ENCODE measurements at regions not wholly inside any gene's neighbourhood (a gene's known extent, or its start where the extent isn't known, plus 50 kb on each side); places are given as distances from the start of the nearest gene placed in this dataset.

GRCh38 chr4:180665994-180666824 is 1577.0 kb upstream of the TENM3 start:
- Histone ChIP-seq H3K9ac (ENCODE audit: low read depth, low read length) (no peak overlapping the region), H3K27me3 (ENCODE audit: insufficient read depth, low read length) (no peaks in the 10 kb centered on the region), H3K4me1 (ENCODE audit: insufficient read depth, low read length) (no peaks in the 10 kb centered on the region; the same call in 1 of the 2 replicates), H3K4me3 (ENCODE audit: low read length) (peak overlapping the region; percentile 16; the same call in 1 of the 2 replicates), H3K27ac (ENCODE audit: low read depth, low read length) (no peak overlapping the region), H3K9me3 (ENCODE audit: insufficient read depth, low read depth, low read length) (no peaks in the 10 kb centered on the region), H3K36me3 (ENCODE audit: insufficient read depth, low read length) (no peaks in the 10 kb centered on the region)
- 49% methylated on average over 7 of the region's 7 CpGs for WGBS

- WGBS = 96% methylated on average over 14 of the region's 14 CpGs
These were observed 1574.5 kb upstream of the TENM3 start for GRCh38 chr4:180668732-180669131.

GRCh38 chr4:180669680-180670079 is 1573.5 kb upstream of the TENM3 start:
- no peak overlapping the region for H3K27ac ChIP-seq (ENCODE audit: low read depth, low read length)
- no peaks in the 10 kb centered on the region for H3K36me3 ChIP-seq (ENCODE audit: insufficient read depth, low read length)
- H3K4me3 ChIP-seq (ENCODE audit: low read length) = no peak overlapping the region
- no peak overlapping the region for H3K9ac ChIP-seq (ENCODE audit: low read depth, low read length)
- H3K4me1 ChIP-seq (ENCODE audit: insufficient read depth, low read length) = peaks cover under 1% of the 10 kb centered on the region; the same call in 1 of the 2 replicates
- no peaks in the 10 kb centered on the region for H3K27me3 ChIP-seq (ENCODE audit: insufficient read depth, low read length)
- 92% methylated on average over 3 of the region's 4 CpGs for WGBS
- H3K9me3 ChIP-seq (ENCODE audit: insufficient read depth, low read depth, low read length) = no peaks in the 10 kb centered on the region

More at GRCh38 chr4:180668732-180669131, 1574.5 kb upstream of the TENM3 start:
- Histone ChIP-seq H3K4me3 (ENCODE audit: low read length) (no peak overlapping the region), H3K9me3 (ENCODE audit: insufficient read depth, low read depth, low read length) (no peaks in the 10 kb centered on the region), H3K27ac (ENCODE audit: low read depth, low read length) (no peak overlapping the region), H3K36me3 (ENCODE audit: insufficient read depth, low read length) (no peaks in the 10 kb centered on the region), H3K9ac (ENCODE audit: low read depth, low read length) (no peak overlapping the region), H3K4me1 (ENCODE audit: insufficient read depth, low read length) (no peaks in the 10 kb centered on the region; the same call in 1 of the 2 replicates), H3K27me3 (ENCODE audit: insufficient read depth, low read length) (no peaks in the 10 kb centered on the region)

- peaks cover 7% of the 10 kb centered on the region; the same call in 1 of the 2 replicates for H3K4me1 ChIP-seq (ENCODE audit: insufficient read depth, low read length)
- 89% methylated on average over 4 of the region's 4 CpGs for WGBS
These were observed 1568.4 kb upstream of the TENM3 start for GRCh38 chr4:180674619-180675358.

GRCh38 chr4:180675359-180675650 is 1567.9 kb upstream of the TENM3 start:
- H3K9ac ChIP-seq (ENCODE audit: low read depth, low read length) = no peak overlapping the region
- no peaks in the 10 kb centered on the region for H3K36me3 ChIP-seq (ENCODE audit: insufficient read depth, low read length)
- WGBS = 80% methylated on average over 1 of the region's 1 CpG
- no peaks in the 10 kb centered on the region for H3K27me3 ChIP-seq (ENCODE audit: insufficient read depth, low read length)
- no peaks in the 10 kb centered on the region for H3K9me3 ChIP-seq (ENCODE audit: insufficient read depth, low read depth, low read length)
- H3K4me1 ChIP-seq (ENCODE audit: insufficient read depth, low read length) = peaks cover 7% of the 10 kb centered on the region; the same call in 1 of the 2 replicates
- H3K4me3 ChIP-seq (ENCODE audit: low read length) = no peak overlapping the region
- H3K27ac ChIP-seq (ENCODE audit: low read depth, low read length) = no peak overlapping the region

More at GRCh38 chr4:180674619-180675358, 1568.4 kb upstream of the TENM3 start:
- H3K9me3 ChIP-seq (ENCODE audit: insufficient read depth, low read depth, low read length) = no peaks in the 10 kb centered on the region
- no peak overlapping the region for H3K9ac ChIP-seq (ENCODE audit: low read depth, low read length)
- H3K27ac ChIP-seq (ENCODE audit: low read depth, low read length) = no peak overlapping the region
- no peak overlapping the region for H3K4me3 ChIP-seq (ENCODE audit: low read length)
- H3K27me3 ChIP-seq (ENCODE audit: insufficient read depth, low read length) = no peaks in the 10 kb centered on the region
- no peaks in the 10 kb centered on the region for H3K36me3 ChIP-seq (ENCODE audit: insufficient read depth, low read length)

- no peaks in the 10 kb centered on the region for H3K27me3 ChIP-seq (ENCODE audit: insufficient read depth, low read length)
- WGBS = 95% methylated on average over 2 of the region's 2 CpGs
- no peaks in the 10 kb centered on the region for H3K9me3 ChIP-seq (ENCODE audit: insufficient read depth, low read depth, low read length)
- H3K4me3 ChIP-seq (ENCODE audit: low read length) = no peak overlapping the region
- H3K9ac ChIP-seq (ENCODE audit: low read depth, low read length) = no peak overlapping the region
- H3K36me3 ChIP-seq (ENCODE audit: insufficient read depth, low read length) = no peaks in the 10 kb centered on the region
- no peak overlapping the region for H3K27ac ChIP-seq (ENCODE audit: low read depth, low read length)
- H3K4me1 ChIP-seq (ENCODE audit: insufficient read depth, low read length) = peaks cover under 1% of the 10 kb centered on the region; the same call in 1 of the 2 replicates
These were observed 1562.9 kb upstream of the TENM3 start for GRCh38 chr4:180680305-180680704.

GRCh38 chr4:180682776-180683175 is 1560.4 kb upstream of the TENM3 start:
- Histone ChIP-seq H3K9me3 (ENCODE audit: insufficient read depth, low read depth, low read length) (no peaks in the 10 kb centered on the region), H3K4me3 (ENCODE audit: low read length) (no peak overlapping the region), H3K4me1 (ENCODE audit: insufficient read depth, low read length) (no peaks in the 10 kb centered on the region), H3K27ac (ENCODE audit: low read depth, low read length) (no peak overlapping the region), H3K27me3 (ENCODE audit: insufficient read depth, low read length) (no peaks in the 10 kb centered on the region), H3K36me3 (ENCODE audit: insufficient read depth, low read length) (no peaks in the 10 kb centered on the region), H3K9ac (ENCODE audit: low read depth, low read length) (no peak overlapping the region)
- WGBS = 50% methylated on average over 2 of the region's 2 CpGs

GRCh38 chr4:180683186-180683585 is 1560.0 kb upstream of the TENM3 start:
- no peaks in the 10 kb centered on the region for H3K36me3 ChIP-seq (ENCODE audit: insufficient read depth, low read length)
- H3K27ac ChIP-seq (ENCODE audit: low read depth, low read length) = no peak overlapping the region
- no peak overlapping the region for H3K9ac ChIP-seq (ENCODE audit: low read depth, low read length)
- 95% methylated on average over 4 of the region's 5 CpGs for WGBS
- no peaks in the 10 kb centered on the region for H3K9me3 ChIP-seq (ENCODE audit: insufficient read depth, low read depth, low read length)
- no peak overlapping the region for H3K4me3 ChIP-seq (ENCODE audit: low read length)
- no peaks in the 10 kb centered on the region for H3K27me3 ChIP-seq (ENCODE audit: insufficient read depth, low read length)
- H3K4me1 ChIP-seq (ENCODE audit: insufficient read depth, low read length) = no peaks in the 10 kb centered on the region

GRCh38 chr4:180688480-180688879 is 1554.7 kb upstream of the TENM3 start:
- Histone ChIP-seq H3K27me3 (ENCODE audit: insufficient read depth, low read length) (no peaks in the 10 kb centered on the region), H3K9me3 (ENCODE audit: insufficient read depth, low read depth, low read length) (0 out of 2 replicates have a peak, but pooled peaks cover 2% of the 10 kb centered on the region), H3K9ac (ENCODE audit: low read depth, low read length) (no peak overlapping the region), H3K4me3 (ENCODE audit: low read length) (no peak overlapping the region), H3K27ac (ENCODE audit: low read depth, low read length) (no peak overlapping the region), H3K36me3 (ENCODE audit: insufficient read depth, low read length) (no peaks in the 10 kb centered on the region), H3K4me1 (ENCODE audit: insufficient read depth, low read length) (peaks cover 5% of the 10 kb centered on the region; the same call in 1 of the 2 replicates)
- 90% methylated on average over 2 of the region's 2 CpGs for WGBS

GRCh38 chr4:180694875-180695274 is 1548.3 kb upstream of the TENM3 start:
- Histone ChIP-seq H3K9me3 (ENCODE audit: insufficient read depth, low read depth, low read length) (0 out of 2 replicates have a peak, but pooled peaks cover 5% of the 10 kb centered on the region), H3K4me3 (ENCODE audit: low read length) (no peak overlapping the region), H3K27ac (ENCODE audit: low read depth, low read length) (no peak overlapping the region), H3K27me3 (ENCODE audit: insufficient read depth, low read length) (no peaks in the 10 kb centered on the region), H3K36me3 (ENCODE audit: insufficient read depth, low read length) (no peaks in the 10 kb centered on the region), H3K9ac (ENCODE audit: low read depth, low read length) (no peak overlapping the region), H3K4me1 (ENCODE audit: insufficient read depth, low read length) (no peaks in the 10 kb centered on the region)
- no CpG with 5 or more reads among the region's 1 CpG for WGBS

GRCh38 chr4:180695851-180696250 is 1547.4 kb upstream of the TENM3 start:
- Histone ChIP-seq H3K9ac (ENCODE audit: low read depth, low read length) (no peak overlapping the region), H3K27ac (ENCODE audit: low read depth, low read length) (no peak overlapping the region), H3K4me1 (ENCODE audit: insufficient read depth, low read length) (peaks cover 7% of the 10 kb centered on the region; the same call in 1 of the 2 replicates), H3K27me3 (ENCODE audit: insufficient read depth, low read length) (no peaks in the 10 kb centered on the region), H3K36me3 (ENCODE audit: insufficient read depth, low read length) (no peaks in the 10 kb centered on the region), H3K4me3 (ENCODE audit: low read length) (no peak overlapping the region), H3K9me3 (ENCODE audit: insufficient read depth, low read depth, low read length) (0 out of 2 replicates have a peak, but pooled peaks cover 5% of the 10 kb centered on the region)
- no CpG with 5 or more reads among the region's 1 CpG for WGBS

Measured in HUES64 (cell line).